ENCODE measurements at regions not wholly inside any gene's neighbourhood (a gene's known extent, or its start where the extent isn't known, plus 50 kb on each side); places are given as distances from the start of the nearest gene placed in this dataset.

GRCh38 chr16:86819533-86819892 lies 241.2 kb downstream of the FOXL1 start:
- TF ChIP-seq CTCF (IDR thresholded peaks at IDR 0.05) (no peak), ZFX (IDR thresholded peaks at IDR 0.05; ENCODE audit: borderline replicate concordance) (no peak)
- H3K27ac ChIP-seq: no peak overlapping the region

GRCh38 chr16:86821895-86822294 lies 243.5 kb downstream of the FOXL1 start:
- no peak for TF ChIP-seq ZFX (IDR thresholded peaks at IDR 0.05; ENCODE audit: borderline replicate concordance)
- TF ChIP-seq CTCF (IDR thresholded peaks at IDR 0.05): no peak
- no peak overlapping the region for H3K27ac ChIP-seq

- no peak overlapping the region for H3K27ac ChIP-seq
- TF ChIP-seq CTCF (IDR thresholded peaks at IDR 0.05) (no peak), ZFX (IDR thresholded peaks at IDR 0.05; ENCODE audit: borderline replicate concordance) (no peak)
These were observed 244.8 kb downstream of the FOXL1 start for GRCh38 chr16:86823125-86823524.

- TF ChIP-seq ZFX (IDR thresholded peaks at IDR 0.05; ENCODE audit: borderline replicate concordance): no peak
- TF ChIP-seq CTCF (IDR thresholded peaks at IDR 0.05): no peak
- H3K27ac ChIP-seq: no peak overlapping the region
These were observed 245.7 kb downstream of the FOXL1 start for GRCh38 chr16:86823888-86824671.

GRCh38 chr16:86824751-86825296 lies 246.5 kb downstream of the FOXL1 start:
- H3K27ac ChIP-seq: no peak overlapping the region
- TF ChIP-seq CTCF (IDR thresholded peaks at IDR 0.05) (no peak), ZFX (IDR thresholded peaks at IDR 0.05; ENCODE audit: borderline replicate concordance) (no peak)

GRCh38 chr16:86825631-86826030 lies 247.3 kb downstream of the FOXL1 start:
- H3K27ac ChIP-seq: no peak overlapping the region
- no peak for TF ChIP-seq ZFX (IDR thresholded peaks at IDR 0.05; ENCODE audit: borderline replicate concordance)
- no peak for TF ChIP-seq CTCF (IDR thresholded peaks at IDR 0.05)

GRCh38 chr16:86826941-86827340 lies 248.6 kb downstream of the FOXL1 start:
- no peak overlapping the region for H3K27ac ChIP-seq
- TF ChIP-seq ZFX (IDR thresholded peaks at IDR 0.05; ENCODE audit: borderline replicate concordance) (no peak), CTCF (IDR thresholded peaks at IDR 0.05) (no peak)

Data from 22Rv1 (cell line).